ENCODE measurements at regions not wholly inside any gene's neighbourhood (a gene's known extent, or its start where the extent isn't known, plus 50 kb on each side); places are given as distances from the start of the nearest gene placed in this dataset.

GRCh38 chr4:54159543-54159942 lies 59.6 kb downstream of the GSX2 start:
- TF ChIP-seq GABPA (IDR thresholded peaks at IDR 0.05; ENCODE audit: low read depth) (no peak), SPI1 (IDR thresholded peaks at IDR 0.05; ENCODE audit: borderline replicate concordance, low read depth) (no peak), CTCF (IDR thresholded peaks at IDR 0.05; ENCODE audit: insufficient read depth, low read length) (no peak), POLR2AphosphoS5 (IDR thresholded peaks at IDR 0.05; ENCODE audit: low read depth) (no peak)
- TF ChIP-seq, protein P1, sequence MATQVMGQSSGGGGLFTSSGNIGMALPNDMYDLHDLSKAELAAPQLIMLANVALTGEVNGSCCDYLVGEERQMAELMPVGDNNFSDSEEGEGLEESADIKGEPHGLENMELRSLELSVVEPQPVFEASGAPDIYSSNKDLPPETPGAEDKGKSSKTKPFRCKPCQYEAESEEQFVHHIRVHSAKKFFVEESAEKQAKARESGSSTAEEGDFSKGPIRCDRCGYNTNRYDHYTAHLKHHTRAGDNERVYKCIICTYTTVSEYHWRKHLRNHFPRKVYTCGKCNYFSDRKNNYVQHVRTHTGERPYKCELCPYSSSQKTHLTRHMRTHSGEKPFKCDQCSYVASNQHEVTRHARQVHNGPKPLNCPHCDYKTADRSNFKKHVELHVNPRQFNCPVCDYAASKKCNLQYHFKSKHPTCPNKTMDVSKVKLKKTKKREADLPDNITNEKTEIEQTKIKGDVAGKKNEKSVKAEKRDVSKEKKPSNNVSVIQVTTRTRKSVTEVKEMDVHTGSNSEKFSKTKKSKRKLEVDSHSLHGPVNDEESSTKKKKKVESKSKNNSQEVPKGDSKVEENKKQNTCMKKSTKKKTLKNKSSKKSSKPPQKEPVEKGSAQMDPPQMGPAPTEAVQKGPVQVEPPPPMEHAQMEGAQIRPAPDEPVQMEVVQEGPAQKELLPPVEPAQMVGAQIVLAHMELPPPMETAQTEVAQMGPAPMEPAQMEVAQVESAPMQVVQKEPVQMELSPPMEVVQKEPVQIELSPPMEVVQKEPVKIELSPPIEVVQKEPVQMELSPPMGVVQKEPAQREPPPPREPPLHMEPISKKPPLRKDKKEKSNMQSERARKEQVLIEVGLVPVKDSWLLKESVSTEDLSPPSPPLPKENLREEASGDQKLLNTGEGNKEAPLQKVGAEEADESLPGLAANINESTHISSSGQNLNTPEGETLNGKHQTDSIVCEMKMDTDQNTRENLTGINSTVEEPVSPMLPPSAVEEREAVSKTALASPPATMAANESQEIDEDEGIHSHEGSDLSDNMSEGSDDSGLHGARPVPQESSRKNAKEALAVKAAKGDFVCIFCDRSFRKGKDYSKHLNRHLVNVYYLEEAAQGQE (IDR thresholded peaks at IDR 0.05; ENCODE audit: insufficient replicate concordance, low read depth), result no peak
- no peak overlapping the region for H3K27ac ChIP-seq (replicated peaks)
- H3K27me3 ChIP-seq (ENCODE audit: insufficient read depth, poor library complexity, severe bottlenecking), result no peaks in the 10 kb centered on the region
- no peak for DNase-seq (ENCODE audit: low read depth in 1 of 2, low spot score in 1 of 2)
- H3K4me3 ChIP-seq (replicated peaks; ENCODE audit: insufficient read depth, low read length), result no peak overlapping the region

- H3K27ac ChIP-seq (replicated peaks), result no peak overlapping the region
- H3K4me3 ChIP-seq (replicated peaks; ENCODE audit: insufficient read depth, low read length), result no peak overlapping the region
- TF ChIP-seq POLR2AphosphoS5 (IDR thresholded peaks at IDR 0.05; ENCODE audit: low read depth), result no peak
- no peak for TF ChIP-seq GABPA (IDR thresholded peaks at IDR 0.05; ENCODE audit: low read depth)
- TF ChIP-seq CTCF (IDR thresholded peaks at IDR 0.05; ENCODE audit: insufficient read depth, low read length), result no peak
- no peak for TF ChIP-seq SPI1 (IDR thresholded peaks at IDR 0.05; ENCODE audit: borderline replicate concordance, low read depth)
- TF ChIP-seq, protein P1 (IDR thresholded peaks at IDR 0.05; ENCODE audit: insufficient replicate concordance, low read depth), result no peak
- no peaks in the 10 kb centered on the region for H3K27me3 ChIP-seq (ENCODE audit: insufficient read depth, poor library complexity, severe bottlenecking)
- no peak for DNase-seq (ENCODE audit: low read depth in 1 of 2, low spot score in 1 of 2)
These were observed 64.1 kb upstream of the PDGFRA start for GRCh38 chr4:54165011-54165410.

DNA sequence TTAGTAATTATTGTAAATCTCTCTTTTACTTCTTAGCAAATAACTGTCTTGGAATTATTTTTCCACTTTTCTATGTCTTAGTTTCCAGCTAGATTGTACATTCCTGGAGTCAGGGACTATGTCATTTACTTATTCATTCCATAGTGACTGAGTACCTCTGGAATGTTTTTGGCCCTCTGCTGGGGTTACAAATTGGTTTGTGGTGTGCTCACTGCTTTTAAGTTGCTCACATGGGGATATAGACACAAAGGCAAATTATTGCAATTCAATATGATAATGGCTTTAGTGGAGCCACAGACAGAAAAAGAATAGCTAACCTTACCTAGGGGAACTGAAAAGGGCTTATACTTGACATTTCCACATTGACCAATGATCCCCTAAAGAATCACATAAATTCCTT lies 63.7 kb upstream of the PDGFRA start:
- no peak for TF ChIP-seq GABPA (IDR thresholded peaks at IDR 0.05; ENCODE audit: low read depth)
- TF ChIP-seq CTCF (IDR thresholded peaks at IDR 0.05; ENCODE audit: insufficient read depth, low read length), result no peak
- TF ChIP-seq, protein P1 (IDR thresholded peaks at IDR 0.05; ENCODE audit: insufficient replicate concordance, low read depth), result no peak
- TF ChIP-seq POLR2AphosphoS5 (IDR thresholded peaks at IDR 0.05; ENCODE audit: low read depth), result no peak
- no peak for TF ChIP-seq SPI1 (IDR thresholded peaks at IDR 0.05; ENCODE audit: borderline replicate concordance, low read depth)
- H3K27ac ChIP-seq (replicated peaks), result no peak overlapping the region
- DNase-seq (ENCODE audit: low read depth in 1 of 2, low spot score in 1 of 2), result no peak
- no peak overlapping the region for H3K4me3 ChIP-seq (replicated peaks; ENCODE audit: insufficient read depth, low read length)
- no peaks in the 10 kb centered on the region for H3K27me3 ChIP-seq (ENCODE audit: insufficient read depth, poor library complexity, severe bottlenecking)
